ENCODE measurements at regions not wholly inside any gene's neighbourhood (a gene's known extent, or its start where the extent isn't known, plus 50 kb on each side); places are given as distances from the start of the nearest gene placed in this dataset.
"Not testable (repeated sequence)": the region's sequence is repeated elsewhere in the genome, so short reads cannot be mapped to it uniquely, and the experiment has no call there.

- DNase-seq: no peak
Observed at GRCh38 chr14:106302661-106303060, 776.3 kb downstream of the TMEM121 start.

GRCh38 chr14:106304271-106304670, 777.9 kb downstream of the TMEM121 start:
- no peak for DNase-seq

- peak; percentile 60 for DNase-seq
Observed at GRCh38 chr14:106308839-106309389, 782.5 kb downstream of the TMEM121 start.

- no peak for DNase-seq
Observed at GRCh38 chr14:106309423-106309822, 783.0 kb downstream of the TMEM121 start.

GRCh38 chr14:106315436-106315835, 789.1 kb downstream of the TMEM121 start:
- no peak for DNase-seq

GRCh38 chr14:106317593-106317992, 791.2 kb downstream of the TMEM121 start:
- DNase-seq: no peak

- peak; percentile 51 for DNase-seq
Observed at GRCh38 chr14:106318700-106319099, 792.3 kb downstream of the TMEM121 start.

GRCh38 chr14:106323970-106324369, 797.6 kb downstream of the TMEM121 start:
- DNase-seq: peak; percentile 23

- DNase-seq: no peak
Observed at GRCh38 chr14:106327234-106327633, 800.9 kb downstream of the TMEM121 start.

- DNase-seq: not testable (repeated sequence)
Observed at GRCh38 chr14:106327702-106328353, 801.4 kb downstream of the TMEM121 start.

GRCh38 chr14:106329243-106329642, 802.9 kb downstream of the TMEM121 start:
- not testable (repeated sequence) for DNase-seq

GRCh38 chr14:106329987-106330774, 803.8 kb downstream of the TMEM121 start:
- DNase-seq: not testable (repeated sequence)

- DNase-seq: peak; percentile 70
Observed at GRCh38 chr14:106334428-106335109, 808.2 kb downstream of the TMEM121 start.

GRCh38 chr14:106335110-106335429, 808.7 kb downstream of the TMEM121 start:
- DNase-seq: not testable (repeated sequence)

GRCh38 chr14:106338775-106339174, 812.4 kb downstream of the TMEM121 start:
- DNase-seq: not testable (repeated sequence)

GRCh38 chr14:106340658-106341057, 814.3 kb downstream of the TMEM121 start:
- DNase-seq: not testable (repeated sequence)

- DNase-seq: not testable (repeated sequence)
Observed at GRCh38 chr14:106341161-106341560, 814.8 kb downstream of the TMEM121 start.

- no peak for DNase-seq
Observed at GRCh38 chr14:106343626-106344025, 817.2 kb downstream of the TMEM121 start.

GRCh38 chr14:106344065-106344614, 817.8 kb downstream of the TMEM121 start:
- DNase-seq: not testable (repeated sequence)

- not testable (repeated sequence) for DNase-seq
Observed at GRCh38 chr14:106344791-106345479, 818.6 kb downstream of the TMEM121 start.

GRCh38 chr14:106346084-106346483, 819.7 kb downstream of the TMEM121 start:
- DNase-seq: no peak

GRCh38 chr14:106346534-106347290, 820.3 kb downstream of the TMEM121 start:
- DNase-seq: no peak

All from activated CD8-positive, alpha-beta memory T cell treated with anti-CD3 and anti-CD28 coated beads, Interleukin-2, amount 50 U/mL, for 4 hours (primary cell).